ENCODE measurements at regions not wholly inside any gene's neighbourhood (a gene's known extent, or its start where the extent isn't known, plus 50 kb on each side); places are given as distances from the start of the nearest gene placed in this dataset.
A peak's percentile ranks its signal among the peaks of the same experiment; 100 is the strongest.
"Not testable (repeated sequence)": the region's sequence is repeated elsewhere in the genome, so short reads cannot be mapped to it uniquely, and the experiment has no call there.

DNA sequence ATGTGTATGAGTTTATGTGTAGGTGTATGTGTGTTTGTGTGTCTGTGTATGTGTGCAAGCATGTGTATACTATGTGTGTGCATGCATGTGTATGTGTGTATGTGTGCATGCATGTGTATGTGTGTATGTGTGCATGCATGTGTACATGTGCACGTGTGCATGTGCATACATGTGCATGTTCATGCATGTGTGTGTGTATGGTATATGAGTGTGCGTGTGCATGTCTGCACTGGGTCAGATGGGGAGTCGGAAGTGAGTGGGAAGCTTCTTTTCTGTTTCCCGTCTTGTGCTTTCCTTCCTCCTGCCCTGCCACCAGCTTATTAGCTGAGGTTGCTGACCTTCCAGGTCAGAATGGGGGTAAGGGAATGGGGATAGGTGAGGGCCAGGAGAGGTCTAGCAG, 174.7 kb downstream of the MAP2K4 start:
- no peak for DNase-seq

DNA sequence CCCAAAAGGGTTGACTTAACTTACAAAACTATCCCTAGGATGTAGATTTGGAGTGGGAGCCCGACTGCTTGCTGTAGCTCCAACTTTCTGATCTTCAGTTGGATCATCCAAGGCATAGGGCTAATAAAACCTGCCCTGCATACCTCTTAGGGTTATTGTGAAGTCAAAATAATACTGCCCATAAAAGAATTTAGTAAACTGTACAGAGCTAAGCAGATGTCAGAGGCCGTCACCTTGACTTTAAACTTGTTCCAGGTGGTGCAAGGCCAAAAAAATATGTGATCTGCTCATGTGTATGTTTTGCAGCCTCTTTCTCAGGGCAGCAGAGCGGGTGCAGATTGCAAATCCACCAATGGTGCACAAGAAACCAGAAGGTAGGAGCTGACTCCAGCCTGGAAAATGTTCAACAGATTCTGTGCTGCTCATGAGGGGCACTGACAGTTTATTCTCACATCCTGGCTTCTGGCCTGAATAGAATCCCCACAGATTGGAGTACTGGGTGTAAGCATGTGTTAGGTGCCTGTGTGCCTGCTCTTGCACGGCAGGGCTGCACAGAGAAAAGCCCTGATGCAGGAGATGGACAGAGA, 180.7 kb downstream of the MAP2K4 start:
- no peak for DNase-seq

DNA sequence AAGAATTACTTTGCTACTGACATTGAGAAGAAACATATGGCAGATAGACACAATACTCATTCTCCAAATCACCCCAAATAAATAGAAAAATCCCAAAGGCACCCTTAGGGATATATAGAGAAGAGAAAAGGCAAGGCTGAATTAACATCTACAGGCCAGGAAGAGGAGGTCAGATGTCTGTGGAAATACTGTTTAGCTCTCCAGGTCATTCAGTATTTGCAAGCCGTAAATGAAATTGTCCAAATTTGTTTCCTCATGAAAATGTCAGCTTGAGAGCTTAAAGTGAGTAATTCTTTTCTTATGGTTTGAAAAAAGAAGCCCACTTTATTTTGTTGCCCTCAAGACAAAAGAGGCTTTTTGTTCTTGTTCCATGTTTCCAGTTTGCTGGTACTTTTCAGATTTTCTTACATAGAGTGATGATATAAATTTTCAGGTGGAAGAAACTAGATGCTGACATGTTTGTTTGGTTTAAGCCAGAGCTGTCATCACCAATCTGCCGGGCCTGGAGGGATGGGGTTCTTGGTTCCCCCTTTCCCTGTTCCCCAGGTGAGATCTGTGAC, 189.0 kb downstream of the MAP2K4 start:
- DNase-seq, result no peak

DNA sequence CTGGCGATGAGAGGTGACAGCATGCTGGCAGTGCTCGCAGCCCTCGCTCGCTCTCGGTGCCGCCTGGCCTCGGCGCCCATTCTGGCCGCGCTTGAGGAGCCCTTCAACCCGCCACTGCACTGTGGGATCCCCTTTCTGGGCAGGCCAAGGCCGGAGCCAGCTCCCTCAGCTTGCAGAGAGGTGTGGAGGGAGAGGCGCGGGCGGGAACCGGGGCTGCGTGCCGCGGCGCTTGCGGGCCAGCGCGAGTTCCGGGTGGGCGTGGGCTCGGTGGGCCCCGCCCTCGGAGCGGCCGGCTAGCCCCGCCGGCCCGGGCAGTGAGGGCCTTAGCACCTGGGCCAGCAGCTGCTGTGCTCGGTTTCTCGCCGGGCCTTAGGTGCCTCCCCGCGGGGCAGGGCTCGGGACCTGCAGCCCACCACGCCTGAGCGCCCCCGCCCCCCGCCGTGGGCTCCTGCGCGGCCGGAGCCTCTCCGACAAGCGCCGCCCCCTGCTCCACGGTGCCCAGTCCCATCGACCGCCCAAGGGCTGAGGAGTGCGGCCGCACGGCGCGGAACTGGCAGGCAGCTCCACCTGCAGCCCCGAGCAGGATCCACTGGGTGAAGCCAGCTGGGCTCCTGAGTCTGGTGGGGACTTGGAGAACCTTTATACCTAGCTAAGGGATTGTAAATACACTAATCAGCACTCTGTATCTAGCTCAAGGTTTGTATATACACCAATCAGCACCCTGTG, 200.2 kb downstream of the MAP2K4 start:
- not testable (repeated sequence) for DNase-seq

DNA sequence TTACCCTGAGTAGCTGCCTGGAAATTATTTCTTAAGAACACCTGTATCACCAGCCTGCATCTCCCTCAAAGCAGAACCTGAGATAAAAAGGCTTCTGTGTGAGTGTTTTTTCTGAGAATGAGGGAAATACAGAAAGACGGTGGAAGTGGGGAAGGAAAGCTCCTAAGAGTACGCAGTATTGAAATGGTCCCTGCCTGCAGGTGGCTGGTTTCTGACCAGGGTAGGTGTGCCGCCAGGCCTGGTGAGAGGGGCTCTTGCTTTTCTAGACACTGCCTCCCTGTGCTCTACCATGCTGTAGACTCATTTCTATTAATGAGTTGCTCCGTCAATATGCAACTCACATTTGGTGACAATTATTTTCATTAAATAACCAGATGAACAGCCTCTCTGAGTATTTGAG, 201.7 kb downstream of the MAP2K4 start:
- no peak for DNase-seq

DNA sequence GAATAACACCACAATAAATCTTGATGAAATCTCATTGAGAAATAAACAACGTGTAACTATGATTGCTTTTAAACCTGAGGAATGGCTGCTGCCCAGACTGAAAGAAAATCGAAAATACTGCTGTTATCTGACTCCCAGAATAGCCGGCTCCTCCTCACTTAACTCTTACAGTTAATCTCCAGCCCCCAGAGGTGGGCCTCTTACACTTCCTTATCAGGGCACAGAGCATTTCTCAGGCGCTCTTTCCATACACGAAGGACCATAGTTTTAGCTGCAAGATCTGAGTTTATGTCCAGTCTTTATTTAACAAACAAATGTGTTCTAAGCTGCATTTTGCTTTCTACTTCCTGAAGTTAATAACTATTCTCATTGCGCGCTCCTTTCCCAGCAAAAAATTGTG, 206.9 kb downstream of the MAP2K4 start:
- no peak for DNase-seq

DNA sequence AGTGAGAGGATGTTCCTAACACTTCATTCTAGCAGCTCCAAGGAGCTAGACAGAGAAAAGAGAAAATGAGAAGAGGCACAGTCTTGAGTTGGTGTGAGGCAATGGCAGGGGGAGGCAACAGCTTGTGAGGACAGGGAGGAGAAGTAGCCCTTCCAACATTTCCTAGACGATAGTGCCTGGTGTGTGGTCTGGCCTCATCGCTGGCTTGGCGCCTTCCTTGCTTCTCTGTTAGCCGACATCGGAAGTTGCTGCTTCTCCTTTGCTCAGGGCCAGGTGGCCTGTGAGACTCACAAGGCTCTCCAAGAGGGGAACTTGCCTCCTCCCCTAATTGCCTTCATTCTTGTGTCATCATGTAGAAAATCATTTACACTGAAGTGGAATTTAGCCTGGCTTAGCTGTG, 208.7 kb downstream of the MAP2K4 start:
- DNase-seq, result no peak

DNA sequence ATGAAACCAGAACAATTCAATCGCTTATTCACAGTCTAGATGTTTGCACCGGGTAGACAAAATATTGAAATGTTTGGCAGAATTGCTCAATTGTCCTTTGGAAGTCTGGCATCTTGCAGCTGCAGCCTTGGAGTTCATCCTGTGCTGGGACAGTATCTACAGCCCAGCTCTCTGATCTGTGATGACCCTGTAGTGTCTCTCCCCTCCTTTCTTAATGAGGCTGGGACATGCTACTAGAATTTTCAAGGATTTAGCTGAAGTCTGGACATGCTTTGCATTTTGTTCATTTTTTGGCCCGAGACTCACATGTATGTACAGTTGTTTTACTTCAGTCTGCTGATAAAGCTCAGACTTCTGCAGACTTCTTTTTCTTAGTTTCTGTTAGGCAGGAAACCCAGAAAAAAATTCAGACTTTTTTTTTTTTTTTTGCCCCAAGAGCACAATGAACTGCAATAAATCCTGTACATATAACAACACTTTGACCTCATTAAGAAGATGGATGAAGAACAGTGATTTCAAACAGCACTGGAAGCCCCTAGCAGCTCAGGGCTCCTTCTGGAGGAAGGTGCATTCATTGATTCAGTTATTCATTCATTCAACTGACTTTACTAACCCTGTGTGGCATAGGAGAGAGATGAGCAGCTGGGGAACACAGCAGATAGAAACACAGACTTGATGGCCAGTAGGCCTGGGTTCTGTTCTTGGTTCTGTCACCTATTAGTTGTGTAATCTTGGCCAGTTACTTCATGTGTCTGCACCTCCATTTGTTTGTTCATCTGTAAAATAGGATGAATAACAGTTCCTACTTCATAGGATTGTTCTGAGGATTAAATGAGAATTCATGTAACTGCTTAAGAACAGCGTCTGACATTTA, 210.0 kb downstream of the MAP2K4 start:
- no peak for DNase-seq

DNA sequence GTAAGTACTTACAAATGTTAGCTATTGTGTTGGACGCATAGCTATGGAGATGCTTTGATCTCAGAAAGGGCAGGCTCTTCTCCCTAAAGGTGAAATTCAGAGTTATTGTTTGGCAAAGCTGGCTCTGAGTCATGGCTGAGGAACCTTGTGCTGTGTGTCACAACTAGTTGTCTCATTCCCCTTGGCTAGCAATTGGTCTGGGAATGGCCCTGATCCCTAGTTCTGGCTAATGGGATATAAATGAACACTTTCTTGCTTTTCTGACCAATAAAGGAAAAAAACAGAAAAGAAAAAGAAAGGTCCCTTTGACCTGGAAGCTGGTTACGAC, 210.6 kb downstream of the MAP2K4 start:
- DNase-seq, result no peak

DNA sequence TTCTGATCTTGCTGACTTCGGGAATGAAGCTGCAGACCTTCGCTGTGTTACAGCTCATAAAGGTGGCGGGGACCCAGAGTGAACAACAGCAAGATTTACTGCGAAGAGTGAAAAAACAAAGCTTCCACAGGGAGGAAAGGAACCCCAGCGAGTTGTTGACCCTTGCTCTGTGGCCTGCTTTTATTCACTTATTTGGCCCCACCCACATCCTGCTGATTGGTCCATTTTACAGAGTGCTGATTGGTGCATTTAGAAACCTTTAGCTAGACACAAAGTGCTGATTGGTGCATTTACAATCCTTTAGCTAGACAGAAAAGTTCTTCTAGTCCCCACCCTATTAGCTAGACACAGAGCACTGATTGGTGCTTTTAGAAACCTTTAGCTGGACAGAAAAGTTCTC, 218.3 kb downstream of the MAP2K4 start:
- not testable (repeated sequence) for DNase-seq

DNA sequence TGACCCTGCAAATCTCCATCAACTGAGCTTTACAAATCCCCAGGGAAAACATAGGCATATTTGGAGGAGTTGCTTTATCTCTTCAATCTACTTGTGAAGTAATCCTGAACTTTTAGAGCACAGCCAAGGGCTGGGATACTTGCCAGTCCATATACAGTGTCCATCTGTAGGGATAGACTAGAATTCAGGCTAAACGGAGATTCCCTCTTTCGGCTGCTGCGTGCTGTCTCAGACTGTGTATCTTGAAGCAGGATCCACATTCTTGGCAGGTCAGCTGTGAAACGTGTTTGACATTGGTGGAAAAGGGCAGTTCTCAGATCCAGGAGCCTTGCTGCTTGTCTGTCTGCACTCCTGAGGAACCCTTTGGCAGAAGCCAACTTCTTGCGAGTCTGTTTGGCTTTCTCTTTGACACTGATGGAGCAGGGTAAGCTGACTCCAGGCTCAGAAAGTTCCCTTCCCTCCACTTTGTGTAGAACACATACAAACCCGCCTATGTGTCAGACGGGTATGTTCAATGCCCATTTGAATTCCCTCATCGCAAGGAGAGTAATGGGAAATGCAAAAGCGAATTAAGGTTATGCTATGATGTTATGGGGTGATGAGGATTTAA, 221.8 kb downstream of the MAP2K4 start:
- DNase-seq, result no peak

DNA sequence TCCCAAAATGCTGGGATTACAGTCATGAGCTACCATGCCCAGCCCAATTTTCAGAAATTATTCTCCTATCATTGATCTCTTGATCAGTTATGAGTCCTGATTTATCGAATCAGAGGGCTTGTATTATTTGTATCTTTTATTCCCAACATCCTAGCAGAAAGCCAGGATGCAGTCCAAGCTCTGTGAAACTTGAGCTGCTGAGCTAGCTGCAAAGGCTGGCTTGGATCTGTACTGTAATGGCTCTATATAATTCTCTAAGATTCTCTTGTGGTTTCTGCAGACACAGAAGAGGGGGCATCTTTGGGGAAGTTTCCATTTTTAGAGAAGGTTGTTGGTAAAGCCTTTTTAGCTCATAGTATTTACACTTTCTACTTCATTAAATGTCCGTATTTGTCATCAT, 227.1 kb downstream of the MAP2K4 start:
- no peak for DNase-seq

DNA sequence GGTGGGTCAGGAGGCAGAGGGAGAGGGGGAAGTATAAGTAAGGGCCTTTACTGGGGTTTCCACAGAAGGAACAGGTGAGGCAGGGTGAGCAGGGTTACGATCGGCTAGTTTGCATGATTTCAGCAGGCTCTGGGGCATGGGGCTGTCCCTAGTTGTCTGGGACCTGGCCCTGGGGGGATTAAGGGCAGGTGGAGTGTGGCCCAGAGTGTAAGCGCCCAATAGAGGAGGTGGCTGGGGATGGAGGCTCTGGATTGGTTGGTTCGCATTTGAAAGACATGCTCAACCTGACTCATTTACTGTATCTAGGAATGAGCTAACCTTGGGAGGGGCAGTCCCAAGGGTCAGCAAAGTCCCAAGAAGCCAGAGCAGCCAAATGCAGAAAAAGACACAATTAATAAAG, 230.3 kb downstream of the MAP2K4 start:
- no peak for DNase-seq

DNA sequence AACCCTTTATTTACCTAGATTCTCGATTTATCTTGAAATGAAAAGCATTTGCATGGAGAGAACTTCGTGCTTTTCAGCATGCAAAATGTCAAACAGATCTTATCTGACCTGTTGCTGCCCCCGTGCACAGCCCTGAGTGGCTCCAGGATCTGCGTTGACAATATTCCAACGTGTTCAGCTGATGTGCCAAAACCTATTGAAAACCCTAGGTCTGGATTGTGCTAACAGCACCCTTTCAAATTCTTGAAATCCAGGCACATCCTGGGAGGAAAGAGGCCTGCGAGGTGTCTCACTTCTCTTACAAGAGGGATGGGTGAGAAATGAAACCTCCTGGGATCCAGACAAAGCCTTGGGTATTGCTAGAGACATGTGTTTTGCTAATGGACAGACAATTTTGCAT, 231.8 kb downstream of the MAP2K4 start:
- no peak for DNase-seq

DNA sequence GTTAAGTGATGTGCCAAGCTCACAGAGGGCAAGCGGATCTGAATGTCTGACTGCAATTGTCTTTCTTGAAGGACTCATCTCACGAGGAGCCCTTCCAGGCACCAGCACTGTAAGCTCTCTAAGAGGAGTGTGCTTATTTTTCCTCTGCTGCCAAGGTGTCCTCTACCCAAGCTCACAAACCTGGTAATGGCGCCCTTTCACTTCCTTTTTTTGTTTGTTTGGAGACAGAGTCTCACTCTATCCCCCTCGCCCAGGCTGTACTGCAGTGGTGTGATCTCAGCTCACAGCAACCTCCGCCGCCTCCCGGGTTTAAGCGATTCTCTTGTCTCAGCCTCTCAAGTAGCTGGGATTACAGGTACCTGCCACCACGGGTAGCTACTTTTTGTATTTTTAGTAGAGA, 233.8 kb downstream of the MAP2K4 start:
- no peak for DNase-seq

DNA sequence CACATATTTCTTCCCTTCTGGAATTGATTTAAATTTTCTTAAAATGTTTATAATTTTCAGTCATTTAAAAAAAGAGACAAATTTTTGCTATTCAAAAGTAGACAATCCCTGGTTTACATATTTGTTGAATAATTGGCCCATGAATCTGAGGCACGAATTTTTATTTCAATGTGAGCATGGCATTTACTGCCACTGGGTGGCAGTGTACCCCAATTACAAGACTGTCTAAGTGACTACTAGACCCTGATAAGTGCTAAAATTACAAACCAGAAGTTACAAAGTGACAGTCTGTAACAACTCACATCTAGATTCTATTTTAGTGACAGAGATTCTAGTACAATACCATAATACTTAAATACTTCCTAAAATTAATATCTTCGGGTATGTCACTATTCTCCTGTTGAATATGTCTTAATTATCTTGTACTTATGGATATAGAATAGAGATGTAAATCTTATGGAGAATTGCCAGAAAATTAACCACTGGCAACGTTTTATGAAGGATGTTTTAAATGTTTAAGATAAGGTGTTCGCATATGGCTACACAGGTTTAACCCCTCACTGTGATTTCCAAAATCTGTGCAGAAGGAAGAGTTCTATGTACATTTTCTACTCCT, 235.8 kb downstream of the MAP2K4 start:
- peak; percentile 20 for DNase-seq

DNA sequence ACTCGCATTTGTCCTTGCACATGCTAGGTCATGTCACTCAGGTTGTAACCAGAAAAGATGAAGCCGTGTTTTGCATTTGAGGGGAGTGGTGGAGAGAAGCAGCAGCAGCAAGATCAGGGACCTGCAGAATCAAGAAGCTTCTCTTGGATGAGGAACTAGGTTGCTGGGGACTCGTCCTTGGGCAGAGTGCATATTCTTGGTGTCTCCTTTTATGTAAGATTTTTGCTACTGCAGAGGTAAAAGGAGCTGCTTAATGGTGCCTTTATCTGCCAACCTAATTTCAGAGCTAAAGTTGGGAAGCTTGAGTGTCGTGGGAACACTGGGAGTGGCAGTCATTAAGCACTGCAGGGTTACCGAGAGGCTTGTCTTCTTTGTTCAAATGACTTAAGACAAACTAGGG, 236.5 kb downstream of the MAP2K4 start:
- DNase-seq, result no peak

DNA sequence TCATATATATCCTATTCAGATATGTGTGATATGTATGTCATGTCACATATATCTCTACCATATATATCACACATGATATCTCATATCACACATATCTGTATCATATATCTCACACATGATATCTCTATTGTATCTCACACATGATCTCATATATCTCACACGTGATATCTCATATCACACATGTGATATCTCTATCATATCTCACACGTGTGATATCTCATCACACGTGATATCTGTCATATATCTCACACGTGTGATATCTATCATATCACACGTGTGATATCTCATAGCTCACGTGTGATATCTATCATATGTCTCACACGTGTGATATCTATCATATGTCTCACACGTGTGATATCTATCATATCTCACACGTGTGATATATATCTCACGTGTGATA, 240.7 kb downstream of the MAP2K4 start:
- DNase-seq, result no peak

DNA sequence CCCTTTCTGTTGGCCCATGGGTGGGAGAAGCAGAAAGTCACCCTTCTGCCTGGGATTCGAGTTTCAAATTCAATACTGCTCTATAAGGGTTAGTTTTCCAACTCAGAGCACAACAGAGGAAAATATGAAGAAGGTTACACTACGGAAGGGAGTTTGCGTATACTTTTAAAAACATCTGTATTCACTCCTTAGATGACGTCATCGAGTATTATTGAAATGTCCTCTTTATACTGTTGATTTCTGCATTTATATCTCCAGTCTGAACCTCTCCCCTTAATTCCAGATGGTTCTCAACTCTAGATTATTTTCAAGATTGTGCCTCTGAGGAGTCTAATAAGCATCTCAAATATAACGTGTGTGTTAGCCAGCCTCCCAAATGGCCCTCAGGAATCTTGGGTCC, 249.1 kb downstream of the MAP2K4 start:
- no peak for DNase-seq

DNA sequence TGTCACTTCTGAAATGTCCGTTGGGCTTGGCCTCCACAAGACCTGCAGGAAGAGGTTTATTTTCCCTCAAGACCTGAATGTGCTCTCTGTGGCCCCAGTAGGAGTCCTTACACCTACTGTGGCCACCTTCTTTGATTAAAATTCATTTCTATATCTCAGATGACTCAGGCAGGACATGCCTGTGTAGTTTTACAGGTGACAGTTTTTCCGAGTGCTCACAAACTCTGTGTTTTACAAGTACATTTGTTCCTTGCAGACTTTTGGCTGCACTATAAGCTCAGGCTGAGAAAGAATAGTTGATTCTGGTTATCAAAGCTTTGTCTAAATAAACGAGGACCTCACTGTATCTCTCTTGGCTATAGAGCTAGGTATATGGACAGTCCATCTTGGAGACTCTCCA, 257.1 kb downstream of the MAP2K4 start:
- no peak for DNase-seq

DNA sequence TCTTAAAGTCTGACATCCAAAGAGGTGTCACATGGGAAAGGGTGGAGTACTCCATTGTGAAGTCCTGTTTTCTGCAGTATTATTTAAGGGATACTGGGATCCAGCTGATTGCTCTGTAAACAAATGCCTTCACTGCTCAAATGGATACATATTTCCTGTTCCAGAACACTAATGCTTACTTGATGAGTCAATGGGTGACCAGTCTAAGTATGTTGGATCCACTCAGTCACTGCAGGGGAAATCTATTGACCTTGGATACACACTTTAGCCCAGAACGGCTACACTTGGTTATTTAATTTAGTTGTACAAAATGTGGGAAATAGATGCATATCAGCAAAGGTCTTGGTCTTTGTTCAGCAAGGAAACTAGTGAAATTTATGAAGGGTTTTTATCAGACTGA, 261.4 kb downstream of the MAP2K4 start:
- no peak for DNase-seq

DNA sequence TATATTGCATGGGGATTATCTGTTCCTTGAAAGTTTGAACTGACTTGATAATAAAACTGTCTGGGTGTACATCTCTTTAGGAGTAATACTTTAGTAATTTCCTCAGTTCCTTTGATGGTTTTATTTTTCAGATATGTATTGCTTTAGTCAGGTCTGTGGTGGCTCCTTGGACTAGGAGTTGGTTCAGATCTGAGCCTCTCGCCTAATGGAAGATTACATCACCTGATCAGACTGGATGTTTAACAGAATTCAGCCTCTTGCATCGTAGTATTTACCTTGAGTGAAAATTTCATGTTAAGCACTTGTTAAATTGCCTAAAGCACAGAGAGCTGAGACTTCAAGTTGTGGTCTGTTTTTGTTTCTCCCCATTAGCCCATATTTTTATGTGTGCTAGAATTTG, 267.3 kb downstream of the MAP2K4 start:
- DNase-seq, result no peak

DNA sequence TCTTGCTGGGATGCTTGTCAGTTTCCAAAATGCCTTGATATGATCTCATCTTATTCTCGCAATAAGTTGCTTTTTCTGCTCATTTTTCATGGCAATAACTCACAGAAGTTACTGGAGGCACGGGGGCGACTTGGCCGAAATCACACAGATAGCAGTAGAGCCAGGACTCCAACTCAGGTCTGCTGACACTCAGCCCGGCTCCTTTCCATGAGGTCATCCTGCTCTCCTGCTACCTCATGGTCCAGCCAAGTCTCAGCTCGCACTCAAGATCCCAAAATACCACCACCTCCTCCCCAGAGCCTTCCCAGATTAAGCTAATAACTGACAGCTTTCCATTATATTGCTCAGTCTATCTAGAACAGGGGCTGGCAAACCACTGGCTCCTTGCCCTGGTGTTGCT, 269.5 kb downstream of the MAP2K4 start:
- no peak for DNase-seq

Measured in NCI-H69 (cell line).